ENCODE measurements at regions not wholly inside any gene's neighbourhood (a gene's known extent, or its start where the extent isn't known, plus 50 kb on each side); places are given as distances from the start of the nearest gene placed in this dataset.

- TF ChIP-seq CTCF (IDR thresholded peaks at IDR 0.05) (no peak), POLR2A (IDR thresholded peaks at IDR 0.05) (no peak), EP300 (IDR thresholded peaks at IDR 0.05) (no peak), POLR2AphosphoS5 (IDR thresholded peaks at IDR 0.05) (no peak)
- 42% methylated on average over 3 of the region's 3 CpGs for WGBS
- no peaks in the 10 kb centered on the region for H3K27me3 ChIP-seq
Observed at GRCh38 chr20:40584130-40584809, 104.8 kb downstream of the MAFB start.

GRCh38 chr20:40583636-40584035, 105.4 kb downstream of the MAFB start:
- Histone ChIP-seq H3K4me1 (peaks cover 21% of the 10 kb centered on the region), H3K9me3 (no peaks in the 10 kb centered on the region), H3K27me3 (no peaks in the 10 kb centered on the region), H3K4me3 (no peak overlapping the region), H3K27ac (no peak overlapping the region), H3K36me3 (no peaks in the 10 kb centered on the region)
- no peak for DNase-seq (ENCODE audit: low spot score in 2 of 2)
- WGBS = 79% methylated on average over 7 of the region's 7 CpGs
- TF ChIP-seq POLR2A (IDR thresholded peaks at IDR 0.05) (no peak), CTCF (IDR thresholded peaks at IDR 0.05) (no peak), POLR2AphosphoS5 (IDR thresholded peaks at IDR 0.05) (no peak), EP300 (IDR thresholded peaks at IDR 0.05) (no peak)

More at GRCh38 chr20:40584130-40584809, 104.8 kb downstream of the MAFB start:
- DNase-seq (ENCODE audit: low spot score in 2 of 2) = no peak
- no peaks in the 10 kb centered on the region for H3K36me3 ChIP-seq
- H3K4me1 ChIP-seq = peaks cover 21% of the 10 kb centered on the region
- no peak overlapping the region for H3K4me3 ChIP-seq
- no peaks in the 10 kb centered on the region for H3K9me3 ChIP-seq
- H3K27ac ChIP-seq = no peak overlapping the region

GRCh38 chr20:40583205-40583604, 105.8 kb downstream of the MAFB start:
- no peak overlapping the region for H3K27ac ChIP-seq
- no peaks in the 10 kb centered on the region for H3K27me3 ChIP-seq
- no peak for DNase-seq (ENCODE audit: low spot score in 2 of 2)
- peaks cover 21% of the 10 kb centered on the region for H3K4me1 ChIP-seq
- no peak overlapping the region for H3K4me3 ChIP-seq
- no peaks in the 10 kb centered on the region for H3K36me3 ChIP-seq
- TF ChIP-seq POLR2AphosphoS5 (IDR thresholded peaks at IDR 0.05) (no peak), EP300 (IDR thresholded peaks at IDR 0.05) (no peak), POLR2A (IDR thresholded peaks at IDR 0.05) (no peak), CTCF (IDR thresholded peaks at IDR 0.05) (no peak)
- 92% methylated on average over 7 of the region's 7 CpGs for WGBS
- H3K9me3 ChIP-seq = no peaks in the 10 kb centered on the region

GRCh38 chr20:40582531-40582930, 106.5 kb downstream of the MAFB start:
- WGBS = 31% methylated on average over 4 of the region's 4 CpGs

More at GRCh38 chr20:40582531-40582930, 106.5 kb downstream of the MAFB start:
- Histone ChIP-seq H3K27ac (no peak overlapping the region), H3K4me1 (peaks cover 21% of the 10 kb centered on the region), H3K4me3 (no peak overlapping the region), H3K36me3 (no peaks in the 10 kb centered on the region), H3K27me3 (no peaks in the 10 kb centered on the region), H3K9me3 (no peaks in the 10 kb centered on the region)
- no peak for DNase-seq (ENCODE audit: low spot score in 2 of 2)
- TF ChIP-seq POLR2AphosphoS5 (IDR thresholded peaks at IDR 0.05) (no peak), EP300 (IDR thresholded peaks at IDR 0.05) (no peak), CTCF (IDR thresholded peaks at IDR 0.05) (no peak), POLR2A (IDR thresholded peaks at IDR 0.05) (no peak)
